VCaP (cell line): ENCODE measurements at regions not wholly inside any gene's neighbourhood (a gene's known extent, or its start where the extent isn't known, plus 50 kb on each side); places are given as distances from the start of the nearest gene placed in this dataset.

Source experiments
- H3K27ac ChIP-seq: fragments of 450-650 bp; 2 replicates; pipeline ENCODE4 v1.5.1; 2017
- TF ChIP-seq, protein P1 (sequence below): fragments of 450-650 bp; conservative IDR thresholded peaks from 2 replicates; pipeline ENCODE4 v1.5.1; 2017; ENCODE audit warnings: mild to moderate bottlenecking, moderate library complexity

DNA sequence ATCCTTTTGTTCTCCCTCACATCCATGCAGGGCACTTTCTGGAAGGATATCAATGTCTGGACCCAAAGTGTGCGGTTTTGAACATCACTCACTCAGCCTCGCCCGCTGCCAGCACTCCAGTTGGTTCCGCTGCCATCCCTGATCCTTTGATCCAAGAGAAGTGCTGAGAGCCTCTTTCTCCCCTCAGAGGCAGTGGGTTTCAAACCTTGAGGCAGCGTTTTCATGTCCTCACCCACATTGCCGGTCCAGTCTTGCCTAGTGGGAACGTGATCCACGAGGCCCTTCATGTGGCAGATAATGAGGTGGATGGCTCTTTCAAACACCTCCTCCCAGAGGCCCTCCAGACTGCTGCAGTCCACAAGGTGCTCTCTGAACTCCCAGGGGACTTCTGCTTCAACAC is 122.2 kb downstream of the ACTL8 start:
- H3K27ac ChIP-seq = no peak overlapping the region
- TF ChIP-seq, protein P1, sequence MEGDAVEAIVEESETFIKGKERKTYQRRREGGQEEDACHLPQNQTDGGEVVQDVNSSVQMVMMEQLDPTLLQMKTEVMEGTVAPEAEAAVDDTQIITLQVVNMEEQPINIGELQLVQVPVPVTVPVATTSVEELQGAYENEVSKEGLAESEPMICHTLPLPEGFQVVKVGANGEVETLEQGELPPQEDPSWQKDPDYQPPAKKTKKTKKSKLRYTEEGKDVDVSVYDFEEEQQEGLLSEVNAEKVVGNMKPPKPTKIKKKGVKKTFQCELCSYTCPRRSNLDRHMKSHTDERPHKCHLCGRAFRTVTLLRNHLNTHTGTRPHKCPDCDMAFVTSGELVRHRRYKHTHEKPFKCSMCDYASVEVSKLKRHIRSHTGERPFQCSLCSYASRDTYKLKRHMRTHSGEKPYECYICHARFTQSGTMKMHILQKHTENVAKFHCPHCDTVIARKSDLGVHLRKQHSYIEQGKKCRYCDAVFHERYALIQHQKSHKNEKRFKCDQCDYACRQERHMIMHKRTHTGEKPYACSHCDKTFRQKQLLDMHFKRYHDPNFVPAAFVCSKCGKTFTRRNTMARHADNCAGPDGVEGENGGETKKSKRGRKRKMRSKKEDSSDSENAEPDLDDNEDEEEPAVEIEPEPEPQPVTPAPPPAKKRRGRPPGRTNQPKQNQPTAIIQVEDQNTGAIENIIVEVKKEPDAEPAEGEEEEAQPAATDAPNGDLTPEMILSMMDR = no peak

DNA sequence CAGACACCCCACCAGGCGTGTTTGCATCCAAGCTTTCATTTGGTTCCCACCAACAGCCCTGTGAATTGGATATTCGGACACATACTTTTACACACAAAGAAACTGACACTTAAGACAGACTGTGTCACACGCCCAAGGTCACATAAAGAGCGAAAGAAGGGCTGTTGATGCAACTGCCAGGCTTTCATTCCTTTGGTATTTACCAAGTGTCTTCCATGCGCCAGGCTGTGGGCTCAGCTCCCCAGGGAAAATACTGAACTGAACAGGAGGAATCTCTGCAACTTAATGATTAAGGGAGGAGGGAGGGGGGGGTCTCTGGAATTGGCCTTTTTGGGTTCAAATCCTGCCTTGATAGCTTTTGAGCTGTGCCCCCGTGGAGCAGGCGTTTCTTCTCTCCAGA is 122.8 kb downstream of the ACTL8 start:
- TF ChIP-seq, protein P1 = no peak
- H3K27ac ChIP-seq = no peak overlapping the region

DNA sequence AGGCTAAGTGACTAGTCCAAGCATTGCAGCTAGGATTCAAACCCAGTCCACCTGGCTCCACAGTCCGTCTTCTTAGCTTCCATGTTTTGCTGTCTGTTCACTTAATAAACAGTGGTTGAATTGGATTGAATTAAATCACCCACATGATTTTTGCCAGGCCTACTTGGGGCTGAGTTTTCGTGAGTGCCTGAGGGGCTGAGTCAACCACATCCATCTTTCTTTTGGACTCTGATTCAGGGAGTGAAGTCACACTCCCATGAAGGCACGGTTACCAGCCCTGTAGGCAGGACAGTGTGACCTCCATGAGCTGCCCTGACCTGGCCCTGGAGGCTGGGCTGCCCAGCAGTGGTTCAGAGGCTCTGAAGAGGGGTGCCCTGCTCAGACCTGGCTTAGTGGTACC is 123.7 kb downstream of the ACTL8 start:
- no peak overlapping the region for H3K27ac ChIP-seq
- TF ChIP-seq, protein P1 = no peak

DNA sequence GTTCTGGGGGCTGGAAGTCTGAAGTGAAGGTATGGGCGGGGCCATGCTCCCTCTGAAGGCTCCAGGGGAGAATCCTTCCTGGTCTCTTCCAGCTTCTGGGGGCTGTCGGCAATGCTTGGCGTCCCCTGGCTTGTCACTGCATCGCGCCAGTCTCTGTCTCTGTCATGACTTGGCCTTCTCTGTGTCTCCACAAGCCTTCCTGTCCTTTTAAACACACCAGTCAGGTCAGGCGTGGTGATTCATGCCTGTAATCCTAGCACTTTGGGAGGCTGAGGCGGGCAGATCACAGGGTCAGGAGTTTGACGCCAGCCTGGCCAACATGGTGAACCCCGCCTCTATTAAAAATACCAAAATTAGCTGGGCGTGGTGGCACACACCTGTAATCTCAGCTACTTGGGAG is 125.3 kb downstream of the ACTL8 start:
- no peak overlapping the region for H3K27ac ChIP-seq
- TF ChIP-seq, protein P1 = no peak

DNA sequence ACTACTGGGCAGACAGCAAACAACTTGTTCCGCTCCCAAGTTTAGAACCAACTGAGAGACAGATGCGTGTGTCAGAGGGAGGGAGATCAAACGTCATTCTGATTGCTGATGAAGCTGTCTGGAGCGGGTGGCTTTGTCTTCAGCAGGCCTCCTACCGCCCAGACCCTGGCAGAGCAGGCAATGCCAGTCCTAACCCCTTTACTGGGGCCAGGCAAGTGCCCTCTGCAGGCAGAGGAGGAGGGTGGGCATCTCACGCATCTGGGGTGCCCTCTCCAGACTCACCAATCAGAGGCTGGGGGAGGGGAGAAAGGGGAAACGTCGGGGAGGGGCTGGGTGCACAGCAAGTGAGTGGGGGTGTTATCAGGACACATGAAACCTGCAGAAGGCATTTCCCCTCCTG is 126.6 kb downstream of the ACTL8 start:
- H3K27ac ChIP-seq = no peak overlapping the region
- TF ChIP-seq, protein P1 = no peak

DNA sequence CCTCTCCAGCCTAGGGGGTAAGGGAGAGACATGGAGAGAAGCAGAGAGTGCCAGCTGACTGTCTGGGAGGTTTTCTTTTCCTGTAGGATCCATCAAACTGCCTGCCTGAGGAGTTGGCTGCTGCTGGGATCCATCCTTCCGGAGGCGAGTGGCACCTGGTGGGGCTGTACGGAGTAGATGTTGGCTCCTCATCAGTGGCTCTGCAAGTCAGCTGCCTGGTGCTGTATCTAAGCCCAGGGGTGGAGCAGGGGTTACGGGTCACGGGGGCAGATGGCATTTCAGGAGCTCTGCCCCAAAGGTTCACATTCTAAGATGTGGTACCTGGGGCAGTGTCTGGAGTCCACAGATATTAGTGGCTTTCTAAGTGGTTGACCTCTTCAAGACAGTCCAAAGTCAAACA is 128.0 kb downstream of the ACTL8 start:
- TF ChIP-seq, protein P1 = no peak
- H3K27ac ChIP-seq = no peak overlapping the region

DNA sequence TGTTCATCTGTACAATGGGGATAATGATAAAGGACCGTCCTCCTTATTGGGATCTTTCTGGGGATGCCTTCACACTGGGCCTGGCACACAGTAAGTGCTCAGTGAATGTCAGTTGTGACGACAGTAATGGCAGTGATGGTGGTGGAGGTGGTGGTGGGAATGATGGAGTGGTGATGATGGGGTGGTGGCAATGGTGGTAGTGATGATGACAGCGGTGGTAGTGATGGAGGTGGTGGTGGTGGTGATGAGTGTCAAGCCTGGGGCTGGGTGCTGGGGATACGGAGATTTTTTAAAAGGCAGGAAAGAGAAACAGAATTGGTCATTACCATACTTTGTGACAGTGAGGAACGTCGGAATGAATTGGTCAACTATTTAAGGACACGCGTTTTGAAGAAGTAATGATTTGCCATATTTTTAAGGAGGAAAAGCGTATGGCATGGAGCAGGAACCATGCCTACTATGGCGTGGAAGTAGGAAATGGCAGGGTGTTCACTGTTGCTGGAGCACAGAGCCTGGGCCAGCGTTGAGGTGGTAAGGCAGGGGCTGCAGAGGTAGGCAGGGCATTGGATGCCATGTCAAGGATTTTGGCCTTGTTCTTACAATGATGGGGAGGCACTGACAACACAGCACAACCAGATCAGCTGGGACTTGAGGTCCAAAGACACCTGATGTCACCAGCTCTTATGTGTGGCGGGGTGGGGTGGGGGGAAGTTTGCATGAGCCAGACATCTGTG is 128.7 kb downstream of the ACTL8 start:
- H3K27ac ChIP-seq = no peak overlapping the region
- TF ChIP-seq, protein P1 = no peak
